Suprapubic skin (tissue), 3 donors: ENCODE measurements at regions not wholly inside any gene's neighbourhood (a gene's known extent, or its start where the extent isn't known, plus 50 kb on each side); places are given as distances from the start of the nearest gene placed in this dataset.
"Not testable (repeated sequence)": the region's sequence is repeated elsewhere in the genome, so short reads cannot be mapped to it uniquely, and the experiment has no call there.

Source experiments
- CTCF ChIP-seq, 2 donors: fragments of 200-600 bp in 1 of 2; fragments of 450-650 bp in 1 of 2; sonication (generic) in 1 of 2; IDR thresholded peaks; one replicate each; pipeline ENCODE4 v1.5.1; 2016 to 2019; ENCODE audit warnings: antibody characterized with exemption in 2 of 2, mild to moderate bottlenecking in 1 of 2, moderate library complexity in 1 of 2
- POLR2A ChIP-seq, 2 donors: fragments of 450-650 bp; IDR thresholded peaks; one replicate each; pipeline ENCODE4 v1.6.1; 2017; ENCODE audit warnings: antibody characterized with exemption in 2 of 2, mild to moderate bottlenecking in 2 of 2, moderate library complexity in 2 of 2

- not testable (repeated sequence) for TF ChIP-seq CTCF, POLR2A (IDR thresholded peaks at IDR 0.05)
These were observed 787.4 kb upstream of the ACO1 start for GRCh38 chr9:31597086-31597485.
